ENCODE measurements at regions not wholly inside any gene's neighbourhood (a gene's known extent, or its start where the extent isn't known, plus 50 kb on each side); places are given as distances from the start of the nearest gene placed in this dataset.

DNA sequence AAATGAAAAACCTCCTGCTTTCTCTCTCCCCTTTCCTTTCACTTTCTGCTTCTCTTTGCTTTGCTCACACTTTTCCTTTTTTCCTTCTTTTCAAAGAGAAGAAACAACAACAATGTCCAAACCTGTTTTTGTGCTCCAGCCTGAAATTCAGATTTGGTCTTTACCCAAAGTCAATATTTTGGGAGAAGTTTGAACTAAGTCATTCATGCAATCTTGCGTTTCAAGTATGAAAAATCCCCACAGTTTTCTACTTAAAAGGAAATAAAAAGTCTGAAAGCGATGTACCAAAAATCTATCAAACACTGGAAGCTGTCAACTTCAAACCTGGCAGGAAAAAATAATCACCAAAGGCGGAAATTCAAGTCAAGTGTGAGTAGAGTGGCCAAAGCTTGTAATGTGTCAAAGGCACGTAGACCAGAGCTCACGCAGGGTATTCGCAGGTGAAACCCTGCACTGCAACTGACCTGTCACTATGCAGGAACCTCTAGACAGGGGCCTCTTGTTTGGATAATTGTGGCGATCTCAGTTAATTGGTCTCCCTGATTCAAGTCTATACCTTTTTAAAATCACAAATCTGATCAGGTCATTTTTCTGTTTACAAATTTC is 118.8 kb upstream of the GALNT15 start:
- no peak for DNase-seq (ENCODE audit: low spot score)

DNA sequence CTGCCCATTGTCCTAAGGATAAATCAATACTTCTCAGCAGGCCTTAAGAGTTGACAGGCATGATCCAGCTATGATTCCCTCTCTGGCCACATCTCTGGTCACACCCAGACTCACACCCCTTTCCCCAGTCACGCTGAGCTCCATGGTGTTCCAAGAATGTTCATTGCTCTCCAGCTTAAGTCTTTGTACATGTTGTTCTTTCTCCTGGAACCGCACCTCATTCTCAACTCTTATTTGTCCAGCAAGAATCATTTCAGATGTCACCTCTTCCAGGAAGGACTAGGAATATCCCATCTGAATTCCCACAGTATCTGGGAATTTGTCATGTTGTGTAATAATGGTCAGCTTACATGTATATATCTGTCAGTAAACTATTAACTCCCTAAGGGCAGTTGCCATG is 118.3 kb upstream of the GALNT15 start:
- no peak for DNase-seq (ENCODE audit: low spot score)

DNA sequence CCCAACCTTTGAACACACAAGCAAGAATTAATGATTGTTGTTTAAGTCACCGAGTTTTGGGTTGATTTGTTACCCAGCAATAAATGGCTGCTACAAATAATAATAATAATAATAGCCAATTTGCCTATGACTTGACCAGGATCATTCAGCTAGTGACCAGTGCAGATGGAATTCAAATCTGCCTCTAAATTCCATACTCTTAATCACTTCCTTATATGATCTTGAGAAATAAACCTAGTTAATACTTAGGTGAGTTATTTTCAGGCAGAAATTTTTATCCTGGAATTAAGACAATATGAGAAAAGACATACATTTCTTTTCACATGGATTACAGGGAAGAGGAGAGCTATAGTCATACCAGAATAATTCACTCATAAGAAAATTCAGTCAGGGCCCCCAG is 116.0 kb upstream of the GALNT15 start:
- DNase-seq (ENCODE audit: low spot score) = no peak

DNA sequence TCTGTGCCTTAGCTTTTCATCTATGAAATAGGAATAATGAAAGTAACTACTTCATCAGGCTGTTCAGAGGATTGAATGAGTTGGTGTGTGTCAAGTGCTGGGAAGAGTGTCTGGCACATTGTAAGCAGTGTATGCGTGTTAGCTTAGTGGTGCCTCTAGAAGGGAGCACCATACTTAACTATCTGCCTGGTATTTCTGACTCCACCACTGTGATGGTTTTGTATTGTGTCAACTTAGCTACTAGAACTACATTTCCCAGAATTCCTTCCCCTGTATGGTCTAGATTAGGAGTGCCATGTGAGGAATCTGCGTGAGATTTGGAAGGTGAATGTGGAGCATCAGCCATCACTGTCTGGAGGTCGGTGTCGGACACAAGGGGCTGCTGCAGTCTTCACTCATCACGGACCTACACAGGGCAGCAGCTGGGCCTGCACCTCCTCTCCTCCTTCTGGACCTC is 115.4 kb upstream of the GALNT15 start:
- DNase-seq (ENCODE audit: low spot score) = no peak

DNA sequence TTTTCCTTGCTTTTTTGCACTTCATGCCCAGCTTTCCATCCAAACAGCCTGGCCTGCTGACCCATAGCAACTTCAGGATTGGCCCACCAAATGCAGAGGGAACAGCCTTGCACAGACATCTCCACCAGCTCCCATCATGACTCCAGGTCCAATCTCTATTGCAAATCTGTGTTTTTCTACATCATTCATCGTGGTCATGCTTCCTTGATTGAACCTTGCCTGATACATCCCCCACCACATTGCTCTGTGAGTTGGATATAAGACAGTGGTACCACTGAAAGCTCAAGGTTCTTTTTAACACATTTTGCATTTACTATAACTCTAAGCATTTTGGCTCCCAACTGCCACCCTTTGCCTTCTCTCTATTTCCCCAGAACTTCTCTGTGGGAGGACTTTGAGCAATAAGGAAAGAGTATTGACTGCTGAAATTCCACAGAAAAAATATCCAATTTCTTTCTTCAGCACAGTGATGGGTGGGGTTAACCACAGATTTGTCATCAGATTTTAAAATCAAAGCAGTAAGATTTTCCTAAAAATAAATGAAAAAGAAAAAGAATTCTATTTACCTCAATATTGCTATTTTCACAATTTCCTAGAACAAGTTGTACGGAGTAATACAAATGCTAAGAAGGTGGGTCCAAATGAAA is 114.6 kb upstream of the GALNT15 start:
- no peak for DNase-seq (ENCODE audit: low spot score)

DNA sequence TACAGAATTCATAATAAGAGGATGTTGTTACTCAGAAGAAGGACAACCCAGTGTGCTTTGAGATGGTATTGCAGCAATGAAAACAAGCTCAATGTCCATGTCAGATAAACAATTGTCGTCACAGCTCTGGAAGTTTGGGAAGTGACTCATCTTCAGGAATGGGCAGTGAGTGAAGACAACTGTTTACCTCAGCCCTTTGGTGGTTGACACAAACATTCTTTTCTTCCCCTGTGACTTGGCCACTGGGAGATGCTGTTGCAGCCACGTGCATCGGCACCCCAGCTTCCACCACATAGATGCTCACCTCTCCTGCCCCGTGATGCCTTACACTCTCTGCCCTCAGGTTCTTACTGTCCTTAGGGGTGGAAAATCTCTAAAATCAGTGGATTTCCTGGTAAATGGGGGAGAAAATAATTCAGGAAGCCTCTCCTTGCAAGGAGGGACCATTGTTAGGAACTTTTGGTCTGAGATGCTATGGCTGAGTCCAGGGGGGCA is 114.1 kb upstream of the GALNT15 start:
- DNase-seq (ENCODE audit: low spot score) = peak; percentile 91

DNA sequence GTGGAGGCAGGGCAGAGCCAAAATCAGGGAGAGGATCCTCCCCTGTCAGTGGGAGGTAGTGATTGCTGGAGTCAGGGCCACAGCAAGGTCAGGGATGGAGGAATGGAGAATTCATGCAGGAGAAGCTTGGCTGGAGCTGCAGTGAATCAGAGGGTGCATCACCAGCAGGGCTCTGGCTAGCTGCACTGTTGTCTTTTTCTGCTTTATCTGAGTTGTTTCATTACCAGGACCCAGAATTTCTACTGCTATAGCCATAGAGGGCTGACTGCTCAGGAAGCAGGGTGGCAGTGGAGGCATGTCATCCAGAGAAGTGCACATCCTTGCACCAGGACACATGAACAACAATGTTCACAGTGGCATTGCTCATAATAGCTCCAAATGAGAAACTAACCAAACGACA is 113.5 kb upstream of the GALNT15 start:
- DNase-seq (ENCODE audit: low spot score) = no peak

DNA sequence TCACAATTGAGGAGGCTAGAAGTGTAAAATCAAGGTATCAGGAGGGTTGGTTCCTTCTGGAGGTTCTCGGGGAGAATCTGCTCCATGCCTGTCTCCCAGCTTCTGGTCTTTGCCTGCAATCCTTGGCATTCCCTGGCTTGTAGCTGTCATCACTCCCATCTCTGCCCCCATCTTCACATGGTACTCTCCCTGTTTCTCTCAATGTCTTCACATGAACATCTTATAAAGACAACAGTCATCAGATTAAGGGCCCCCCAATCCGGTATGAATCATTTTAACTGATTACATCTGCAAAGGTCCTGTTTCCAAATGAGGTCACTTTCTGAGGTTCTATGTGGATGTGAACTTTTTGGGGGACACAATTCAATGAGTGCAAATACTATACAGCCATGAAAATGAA is 113.0 kb upstream of the GALNT15 start:
- no peak for DNase-seq (ENCODE audit: low spot score)

DNA sequence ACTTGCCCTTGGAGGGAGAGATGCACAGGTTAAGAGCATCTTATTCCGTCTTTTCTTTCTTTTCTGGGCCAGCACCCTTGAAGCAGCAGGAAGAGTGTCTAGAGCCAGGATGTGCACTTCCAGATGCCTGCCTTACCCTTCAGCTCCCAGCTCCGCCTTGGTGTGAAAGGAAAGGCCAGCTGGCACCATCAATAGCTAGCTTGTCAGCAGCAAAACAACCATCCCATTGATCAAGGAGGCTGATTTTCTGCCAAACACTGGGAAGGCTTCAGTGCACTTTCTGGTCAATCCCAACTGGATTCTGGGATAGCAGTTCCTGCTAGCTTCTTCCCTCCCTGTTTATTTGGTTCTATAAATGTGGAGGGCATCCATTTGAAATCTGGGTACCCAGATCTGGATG is 110.9 kb upstream of the GALNT15 start:
- no peak for DNase-seq (ENCODE audit: low spot score)

DNA sequence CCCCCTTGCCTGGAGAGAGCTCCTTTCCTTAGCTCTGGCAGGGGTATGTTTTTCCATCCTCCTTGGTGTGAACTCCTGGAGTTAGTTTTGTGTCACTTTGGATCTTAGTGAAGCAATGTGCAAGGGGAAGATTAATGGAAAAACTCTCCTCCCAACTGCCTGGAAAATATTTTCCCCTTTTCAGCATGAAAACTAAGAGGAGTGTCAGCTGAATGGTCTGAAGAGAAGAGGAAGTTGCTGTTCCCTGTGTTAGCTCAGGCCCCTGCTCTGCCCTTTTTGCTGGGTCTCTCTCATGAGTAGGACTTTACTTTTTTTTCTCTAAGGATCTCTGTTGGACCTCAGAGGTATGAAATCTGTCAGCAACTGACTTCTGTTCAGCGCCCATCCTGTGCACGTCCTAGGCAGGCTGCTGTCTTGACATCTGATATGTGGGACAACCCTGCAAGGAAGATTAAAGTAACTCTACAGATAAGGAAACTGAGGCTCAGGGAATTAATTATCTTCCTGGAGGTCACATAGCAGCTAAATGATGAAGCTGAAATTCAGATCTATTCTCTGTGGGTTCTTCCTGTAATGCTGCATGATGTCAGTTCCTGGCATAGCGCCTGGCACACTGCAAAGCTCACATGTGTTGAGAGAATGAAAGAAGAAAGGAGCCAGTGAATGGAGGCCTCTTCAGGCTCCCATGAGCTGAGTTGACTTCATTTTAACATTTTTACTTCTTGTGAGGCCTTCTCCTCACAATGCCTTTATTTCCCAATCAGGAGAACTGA is 109.7 kb upstream of the GALNT15 start:
- no peak for DNase-seq (ENCODE audit: low spot score)

DNA sequence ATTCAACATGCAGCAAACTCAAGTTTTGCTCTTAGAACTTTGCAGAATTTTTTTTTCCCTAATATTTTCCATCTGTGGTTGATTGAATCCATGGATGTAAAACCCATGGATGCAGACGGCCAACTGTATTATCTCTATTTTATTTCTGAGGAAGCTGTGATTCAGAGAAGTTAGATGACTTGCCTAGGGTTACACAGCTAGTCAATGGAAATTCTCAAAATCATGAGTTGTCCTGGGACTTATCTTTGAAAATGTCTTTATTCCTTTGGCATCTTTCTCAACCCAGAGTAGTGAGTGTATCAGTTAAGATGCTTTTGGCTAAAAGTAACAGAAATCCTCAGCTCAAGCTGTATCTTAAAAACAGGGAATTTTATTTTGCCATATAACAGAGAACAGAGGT is 107.9 kb upstream of the GALNT15 start:
- DNase-seq (ENCODE audit: low spot score) = no peak

DNA sequence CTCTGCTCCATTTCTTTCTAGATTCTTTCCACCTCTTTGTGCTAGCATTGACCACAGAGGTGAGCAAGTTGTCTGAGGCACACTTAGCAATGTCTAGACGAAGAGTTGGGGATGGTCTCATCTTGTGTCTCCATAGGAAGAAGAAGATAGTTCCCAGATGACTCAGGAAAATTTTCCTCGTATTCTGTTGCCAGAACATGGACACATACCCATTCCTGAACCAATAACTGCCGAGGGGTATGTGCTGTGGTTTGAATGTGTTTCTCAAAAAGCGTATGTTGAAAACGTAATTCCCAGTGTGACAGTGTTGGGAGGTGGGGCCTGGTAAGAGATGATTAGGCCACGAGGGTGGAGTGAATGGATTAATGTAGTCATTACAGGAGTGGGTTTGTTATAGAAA is 107.5 kb upstream of the GALNT15 start:
- DNase-seq (ENCODE audit: low spot score) = no peak

DNA sequence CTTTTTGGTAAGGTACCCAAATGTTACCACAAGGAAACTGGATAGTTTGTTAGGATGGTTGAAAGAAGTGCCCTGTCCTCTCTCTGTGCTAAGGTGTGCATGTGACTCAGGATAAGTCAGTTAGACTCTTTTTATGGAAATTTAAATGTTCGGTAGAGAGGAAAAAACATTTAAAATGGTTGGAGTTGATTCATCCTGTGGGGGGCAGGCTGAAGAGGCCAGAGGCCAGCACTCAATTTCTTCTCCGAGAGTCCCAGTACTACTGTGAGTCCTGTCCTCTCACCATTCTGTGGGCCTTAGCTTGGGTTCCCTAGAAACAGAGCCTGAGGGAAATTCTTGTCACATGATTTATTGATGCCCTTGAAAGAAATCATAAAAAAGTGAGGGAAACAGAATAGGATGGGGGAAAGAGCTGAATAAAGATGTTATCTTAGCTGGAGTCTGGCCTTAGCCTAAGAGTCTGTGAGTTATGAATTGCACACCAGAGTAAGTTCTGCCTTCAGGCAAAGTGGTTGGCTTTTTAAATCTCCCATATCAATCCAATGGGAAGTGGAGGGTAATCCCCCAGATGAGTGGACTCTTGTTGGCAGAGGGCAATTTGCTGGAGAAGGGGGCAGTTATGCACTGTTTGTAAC is 106.5 kb upstream of the GALNT15 start:
- DNase-seq (ENCODE audit: low spot score) = no peak

DNA sequence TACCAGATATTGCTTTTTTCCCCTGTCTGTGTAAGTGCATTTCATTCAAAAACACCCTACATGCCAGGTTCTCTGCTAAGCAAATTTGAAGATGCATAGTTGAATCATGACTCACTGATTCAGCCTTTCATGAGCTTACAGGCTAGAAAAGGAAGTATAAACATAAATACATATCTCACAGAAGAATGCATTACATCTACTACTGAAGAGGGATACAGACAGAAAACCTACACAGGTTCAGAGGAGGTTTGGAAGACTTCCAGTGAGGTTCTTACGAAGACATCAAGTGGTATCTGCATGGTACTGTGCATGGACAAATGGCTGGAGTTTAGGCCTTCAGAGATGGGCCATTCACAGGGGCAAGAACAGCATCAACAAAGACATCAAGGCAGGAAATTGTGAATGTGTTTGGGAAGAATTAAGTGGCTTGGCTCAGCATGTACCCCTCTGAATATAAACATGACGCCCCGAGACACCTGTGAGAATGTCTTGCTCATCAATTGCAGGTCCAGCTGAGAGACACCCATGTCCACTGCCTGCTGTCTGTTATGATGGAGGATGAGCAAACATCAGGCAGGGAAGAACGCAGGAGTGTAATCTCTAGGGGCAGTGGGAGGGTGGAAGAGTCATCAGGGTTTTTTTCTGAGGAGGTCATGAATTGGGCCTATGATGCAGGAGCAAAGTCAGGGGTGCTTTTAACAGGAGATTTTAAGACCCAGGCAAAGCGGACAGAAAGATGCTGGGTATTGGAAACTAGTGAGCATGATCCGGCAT is 105.1 kb upstream of the GALNT15 start:
- peak; percentile 29 for DNase-seq (ENCODE audit: low spot score)

DNA sequence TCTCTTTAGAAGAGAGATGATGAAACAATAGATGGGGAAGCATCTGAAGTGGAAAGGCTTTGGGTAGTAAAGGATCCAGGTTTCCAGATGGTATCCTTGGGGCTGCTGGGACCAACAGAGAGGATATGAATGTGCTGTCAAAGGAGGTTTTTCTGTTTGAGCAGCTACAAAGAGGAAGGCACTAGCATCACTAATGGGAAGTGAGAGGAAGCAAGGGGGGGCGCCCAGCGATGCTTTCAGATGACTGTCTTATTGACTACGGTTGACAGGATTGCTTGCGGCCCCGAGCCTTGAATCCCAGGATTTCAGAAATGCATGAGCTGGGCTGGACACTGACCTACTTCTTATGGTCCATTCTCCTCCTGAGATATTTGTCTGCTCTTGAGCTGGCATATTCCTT is 103.8 kb upstream of the GALNT15 start:
- DNase-seq (ENCODE audit: low spot score) = no peak

DNA sequence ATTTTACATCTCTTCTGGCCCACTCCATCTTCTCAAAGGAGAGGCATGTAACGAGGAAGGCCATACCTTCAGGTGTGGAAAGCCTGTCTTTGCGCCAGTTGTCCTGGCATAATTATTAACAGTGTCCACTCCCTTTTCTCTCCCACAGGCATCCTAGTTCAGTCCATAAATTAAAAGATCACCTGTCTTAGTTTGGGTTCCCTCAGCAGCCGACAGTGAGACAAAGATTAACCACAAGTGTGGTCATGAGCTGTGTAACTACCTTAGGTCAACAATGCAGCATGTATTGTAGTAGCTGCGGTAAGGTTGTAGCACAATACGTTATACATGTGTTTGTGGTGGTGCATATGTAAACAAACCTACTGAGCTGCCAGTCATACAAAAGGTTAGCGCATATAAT is 103.3 kb upstream of the GALNT15 start:
- DNase-seq (ENCODE audit: low spot score) = no peak

DNA sequence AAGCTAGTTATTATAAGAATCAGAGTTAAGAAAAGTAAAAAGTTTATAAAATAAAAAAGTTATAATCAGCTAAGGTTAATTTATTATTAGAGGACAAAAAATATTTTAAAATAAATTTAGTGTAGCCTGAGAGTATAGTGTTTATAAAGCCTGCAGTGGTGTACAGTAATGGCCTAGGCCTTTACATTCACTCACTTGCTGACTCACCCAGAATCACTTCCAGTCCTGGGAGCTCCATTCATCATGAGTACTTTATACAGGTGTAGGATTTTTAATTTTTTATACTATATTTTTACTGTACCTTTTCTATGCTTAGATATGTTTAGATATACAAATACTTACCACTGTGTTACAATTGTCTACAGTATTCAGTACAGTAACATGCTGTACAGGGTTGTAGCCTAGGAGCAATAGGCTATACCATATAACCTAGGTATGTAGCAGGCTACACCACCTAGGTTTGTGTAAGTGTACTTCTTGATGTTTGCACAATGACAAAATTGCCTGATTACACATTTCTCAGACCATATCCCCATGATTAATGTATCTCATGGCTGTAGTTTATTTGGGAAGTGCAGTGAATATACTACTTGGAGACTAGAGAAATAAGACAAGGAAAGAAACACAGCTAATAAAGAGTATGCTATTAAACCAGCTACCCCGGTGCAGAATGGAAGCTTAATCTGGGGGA is 101.9 kb upstream of the GALNT15 start:
- peak; percentile 35 for DNase-seq (ENCODE audit: low spot score)

DNA sequence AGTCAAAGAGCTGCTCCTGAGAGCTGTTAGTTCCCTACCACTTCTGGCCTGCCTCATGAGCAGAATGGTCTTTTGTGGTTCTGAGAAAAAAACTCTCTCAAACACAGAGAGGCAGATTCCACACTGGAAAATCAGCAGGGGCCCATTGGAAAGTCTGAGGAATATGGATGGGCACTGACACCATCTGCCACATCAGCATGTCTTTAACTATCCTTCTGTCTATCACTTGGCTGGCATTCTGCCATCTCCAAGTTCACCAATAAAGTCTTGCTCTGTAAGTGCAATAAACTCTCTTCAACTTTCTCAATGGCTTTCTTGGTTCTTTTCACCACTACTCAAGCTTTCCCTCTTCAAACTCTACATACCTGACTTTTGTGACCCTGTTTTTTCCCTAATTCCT is 101.3 kb upstream of the GALNT15 start:
- DNase-seq (ENCODE audit: low spot score) = no peak

DNA sequence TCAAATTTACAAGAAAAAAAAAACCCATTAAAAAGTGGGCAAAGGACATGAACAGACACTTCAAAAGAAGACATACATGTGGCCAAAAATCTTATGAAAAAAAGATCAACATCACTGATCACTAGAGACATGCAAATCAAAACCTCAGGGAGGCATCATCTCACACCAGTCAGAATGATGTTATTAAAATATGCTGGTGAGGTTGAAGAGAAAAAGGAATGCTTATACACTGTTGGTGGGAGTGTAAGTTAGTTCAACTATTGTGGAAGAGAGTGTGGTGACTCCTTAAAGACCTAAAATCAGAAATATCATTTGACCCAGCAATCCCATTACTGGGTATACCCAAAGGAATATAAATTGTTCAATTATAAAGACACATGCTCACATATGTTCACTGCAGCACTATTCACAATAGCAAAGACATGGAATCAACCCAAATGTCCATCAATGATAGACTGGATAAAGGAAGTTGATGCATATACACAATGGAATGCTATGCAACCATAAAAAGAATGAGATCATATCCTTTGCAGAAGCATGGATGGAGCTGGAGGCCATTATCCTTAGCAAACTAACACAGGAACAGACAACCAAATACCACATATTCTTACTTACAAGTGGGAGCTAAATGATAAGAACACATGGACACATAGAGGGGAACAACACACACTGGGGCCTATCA is 100.3 kb upstream of the GALNT15 start:
- DNase-seq (ENCODE audit: low spot score) = peak; percentile 62

DNA sequence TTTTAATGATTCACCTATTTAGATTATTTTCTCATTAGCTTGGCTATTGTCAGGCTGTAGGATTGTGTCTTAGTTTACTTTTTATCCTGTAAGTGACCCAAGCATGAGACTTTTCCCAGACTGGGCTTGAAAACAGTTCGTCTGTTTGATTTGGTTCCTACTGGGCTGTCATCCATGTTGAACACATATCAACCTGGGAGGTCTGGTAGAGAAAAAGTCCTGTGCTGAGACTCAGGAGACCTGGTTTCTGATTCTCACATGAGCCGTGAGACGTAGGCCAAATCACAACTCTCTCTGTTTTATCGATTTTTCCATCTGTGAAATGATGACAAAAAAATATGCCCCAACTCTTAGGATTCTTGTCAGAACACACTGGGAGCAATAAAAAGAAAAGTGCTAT is 98.8 kb upstream of the GALNT15 start:
- no peak for DNase-seq (ENCODE audit: low spot score)

DNA sequence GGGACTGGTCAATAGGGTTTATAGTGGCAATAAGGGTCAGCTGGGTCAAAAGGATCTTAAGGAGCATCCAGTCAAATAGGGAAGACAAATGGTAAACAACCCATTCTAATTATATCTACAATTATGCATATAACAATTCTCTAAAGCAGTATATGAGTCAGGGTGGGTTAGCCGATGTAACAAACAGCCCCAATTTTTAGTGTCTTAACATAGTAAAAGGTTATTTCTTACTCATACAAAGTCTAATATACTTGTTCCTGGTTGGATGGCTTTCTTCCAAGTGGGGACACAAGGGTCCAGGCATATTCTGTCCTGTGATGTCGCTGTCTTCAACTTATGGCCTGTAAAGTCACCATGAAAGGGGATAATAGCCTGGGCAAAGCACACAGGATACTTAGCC is 97.9 kb upstream of the GALNT15 start:
- no peak for DNase-seq (ENCODE audit: low spot score)
